CD4-positive, alpha-beta memory T cell (primary cell): ENCODE measurements at regions not wholly inside any gene's neighbourhood (a gene's known extent, or its start where the extent isn't known, plus 50 kb on each side); places are given as distances from the start of the nearest gene placed in this dataset.

Experiments
- CTCF ChIA-PET: fragments of 350-600 bp; sonication (Branson Sonifier 250); formaldehyde crosslinking; loops from one replicate; lab custom pipeline; 2021; ENCODE audit warnings: inconsistent platforms; ENCODE audit not compliant: partially characterized antibody; lab: Charles Lee
- POLR2A ChIA-PET: fragments of 350-600 bp; sonication (Branson Sonifier 250); formaldehyde crosslinking; loops from one replicate; lab custom pipeline; 2021; ENCODE audit not compliant: partially characterized antibody; lab: Charles Lee
- DNase-seq, 5 donors: peaks; one replicate each; pipeline versions ENCODE4 v3.0.0 to v3.0.0-alpha.2; 2020 to 2022; ENCODE audit warnings: mixed read lengths in 1 of 5
- H3K27ac ChIP-seq: one replicate; pipeline ENCODE4 v1.7.0; 2013; ENCODE audit warnings: low read depth, low read length
- H3K27me3 ChIP-seq: 2 replicates; pipeline ENCODE4 v1.7.0; 2013; ENCODE audit warnings: mild to moderate bottlenecking, low read length, moderate library complexity; ENCODE audit not compliant: insufficient read depth
- H3K36me3 ChIP-seq: 2 replicates; pipeline ENCODE4 v1.7.0; 2013; ENCODE audit warnings: mild to moderate bottlenecking, low read length, moderate library complexity; ENCODE audit not compliant: insufficient read depth
- H3K4me1 ChIP-seq: 2 replicates; pipeline ENCODE4 v1.7.0; 2013; ENCODE audit warnings: mild to moderate bottlenecking, low read length, moderate library complexity; ENCODE audit not compliant: insufficient read depth
- H3K4me3 ChIP-seq, 2 donors: one replicate each; pipeline ENCODE4 v1.7.0; 2013; ENCODE audit warnings: low read length in 2 of 2, mild to moderate bottlenecking in 1 of 2
- H3K9me3 ChIP-seq, 2 donors: one replicate each; pipeline ENCODE4 v1.7.0; 2013; ENCODE audit warnings: low read length in 2 of 2, control low read depth in 1 of 2; ENCODE audit not compliant: control insufficient read depth in 1 of 2
- H3K27ac Mint-ChIP-seq, 7 donors: one replicate each; pipeline ENCODE4 v1.8.0; 2020 to 2021; ENCODE audit warnings: mixed read lengths in 7 of 7, mild to moderate bottlenecking in 6 of 7, inconsistent platforms in 3 of 7, moderate library complexity in 3 of 7
- H3K27me3 Mint-ChIP-seq, 2 donors: one replicate each; pipeline ENCODE4 v1.8.0; 2020 to 2021; ENCODE audit warnings: mixed read lengths in 2 of 2
- H3K36me3 Mint-ChIP-seq, 2 donors: one replicate each; pipeline ENCODE4 v1.8.0; 2020 to 2021; ENCODE audit warnings: mixed read lengths in 2 of 2, inconsistent platforms in 1 of 2, mild to moderate bottlenecking in 1 of 2
- H3K4me1 Mint-ChIP-seq, 4 donors: one replicate each; pipeline ENCODE4 v1.8.0; 2020 to 2021; ENCODE audit warnings: mixed read lengths in 4 of 4, mild to moderate bottlenecking in 1 of 4
- H3K4me3 Mint-ChIP-seq, 8 donors: one replicate each; pipeline ENCODE4 v1.8.0; 2020 to 2021; ENCODE audit warnings: mixed read lengths in 8 of 8, mild to moderate bottlenecking in 7 of 8, moderate library complexity in 6 of 8, inconsistent platforms in 3 of 8
- H3K9me3 Mint-ChIP-seq, 8 donors: one replicate each; pipeline ENCODE4 v1.8.0; 2020 to 2021; ENCODE audit warnings: mixed read lengths in 8 of 8, mild to moderate bottlenecking in 5 of 8, inconsistent platforms in 3 of 8, moderate library complexity in 1 of 8
- intact Hi-C: fragments of 100-400 bp; cut with micrococcal nuclease; formaldehyde crosslinking; loops from one replicate; pipeline ENCODE4 v1.15.1; 2023

- Histone ChIP-seq H3K4me3 (no peak overlapping the region), H3K27ac (no peak overlapping the region), H3K4me1 (no peaks in the 10 kb centered on the region), H3K9me3 (no peaks in the 10 kb centered on the region), H3K27me3 (no peaks in the 10 kb centered on the region), H3K36me3 (no peaks in the 10 kb centered on the region)
- CTCF ChIA-PET, result no interaction called here
- DNase-seq, result no peak
- Mint-ChIP-seq H3K27ac (no peak overlapping the region), H3K4me1 (no peaks in the 10 kb centered on the region), H3K9me3 (no peaks in the 10 kb centered on the region), H3K27me3 (no peaks in the 10 kb centered on the region), H3K4me3 (no peak overlapping the region), H3K36me3 (no peaks in the 10 kb centered on the region)
- POLR2A ChIA-PET, result no interaction called here
- intact Hi-C loops, result no loop called here
These were observed 189.1 kb upstream of the SALL3 start for GRCh38 chr18:78790511-78790910.

GRCh38 chr18:78790960-78791359 is 188.7 kb upstream of the SALL3 start:
- Histone ChIP-seq H3K27ac (no peak overlapping the region), H3K4me1 (no peaks in the 10 kb centered on the region), H3K4me3 (no peak overlapping the region), H3K9me3 (no peaks in the 10 kb centered on the region), H3K27me3 (no peaks in the 10 kb centered on the region), H3K36me3 (no peaks in the 10 kb centered on the region)
- POLR2A ChIA-PET, result no interaction called here
- H3K27ac Mint-ChIP-seq, result no peak overlapping the region
- no peaks in the 10 kb centered on the region for H3K27me3 Mint-ChIP-seq
- no peak for DNase-seq
- CTCF ChIA-PET, result no interaction called here
- no peaks in the 10 kb centered on the region for H3K9me3 Mint-ChIP-seq
- H3K36me3 Mint-ChIP-seq, result no peaks in the 10 kb centered on the region
- H3K4me3 Mint-ChIP-seq, result no peak overlapping the region
- H3K4me1 Mint-ChIP-seq, result no peaks in the 10 kb centered on the region
- intact Hi-C loops, result no loop called here

GRCh38 chr18:78792094-78792493 is 187.5 kb upstream of the SALL3 start:
- DNase-seq, result no peak
- H3K4me1 Mint-ChIP-seq, result no peaks in the 10 kb centered on the region
- Histone ChIP-seq H3K27ac (no peak overlapping the region), H3K4me3 (no peak overlapping the region), H3K9me3 (no peaks in the 10 kb centered on the region), H3K27me3 (no peaks in the 10 kb centered on the region), H3K36me3 (no peaks in the 10 kb centered on the region), H3K4me1 (no peaks in the 10 kb centered on the region)
- ChIA-PET CTCF (no interaction called here), POLR2A (no interaction called here)
- intact Hi-C loops, result no loop called here
- no peak overlapping the region for H3K27ac Mint-ChIP-seq
- H3K9me3 Mint-ChIP-seq, result peaks cover 0 to 3% (median 0%) of the 10 kb centered on the region in 8 donors
- H3K36me3 Mint-ChIP-seq, result no peaks in the 10 kb centered on the region
- no peak overlapping the region for H3K4me3 Mint-ChIP-seq
- no peaks in the 10 kb centered on the region for H3K27me3 Mint-ChIP-seq

- Mint-ChIP-seq H3K9me3 (peaks cover 0 to 3% (median 0%) of the 10 kb centered on the region in 8 donors), H3K4me1 (no peaks in the 10 kb centered on the region), H3K27ac (no peak overlapping the region), H3K27me3 (no peaks in the 10 kb centered on the region), H3K36me3 (no peaks in the 10 kb centered on the region), H3K4me3 (no peak overlapping the region)
- no peaks in the 10 kb centered on the region for H3K27me3 ChIP-seq
- H3K9me3 ChIP-seq, result no peaks in the 10 kb centered on the region
- DNase-seq, result no peak
- H3K4me1 ChIP-seq, result no peaks in the 10 kb centered on the region
- no peaks in the 10 kb centered on the region for H3K36me3 ChIP-seq
- no peak overlapping the region for H3K4me3 ChIP-seq
- H3K27ac ChIP-seq, result no peak overlapping the region
- POLR2A ChIA-PET, result no interaction called here
- intact Hi-C loops, result no loop called here
- CTCF ChIA-PET, result no interaction called here
These were observed 186.9 kb upstream of the SALL3 start for GRCh38 chr18:78792736-78793135.

GRCh38 chr18:78793313-78794070 is 186.1 kb upstream of the SALL3 start:
- no peaks in the 10 kb centered on the region for H3K36me3 Mint-ChIP-seq
- no peak overlapping the region for H3K27ac Mint-ChIP-seq
- peaks cover 0 to 3% (median 0%) of the 10 kb centered on the region in 8 donors for H3K9me3 Mint-ChIP-seq
- intact Hi-C loops, result no loop called here
- Histone ChIP-seq H3K27ac (no peak overlapping the region), H3K27me3 (no peaks in the 10 kb centered on the region), H3K36me3 (no peaks in the 10 kb centered on the region), H3K4me3 (no peak overlapping the region), H3K4me1 (no peaks in the 10 kb centered on the region), H3K9me3 (no peaks in the 10 kb centered on the region)
- no peaks in the 10 kb centered on the region for H3K27me3 Mint-ChIP-seq
- CTCF ChIA-PET, result no interaction called here
- no peak overlapping the region for H3K4me3 Mint-ChIP-seq
- DNase-seq, result no peak
- POLR2A ChIA-PET, result no interaction called here
- H3K4me1 Mint-ChIP-seq, result no peaks in the 10 kb centered on the region

- Mint-ChIP-seq H3K27ac (no peak overlapping the region), H3K27me3 (no peaks in the 10 kb centered on the region), H3K4me1 (no peaks in the 10 kb centered on the region), H3K36me3 (no peaks in the 10 kb centered on the region), H3K4me3 (no peak overlapping the region), H3K9me3 (peaks cover 0 to 3% (median 0%) of the 10 kb centered on the region in 8 donors)
- no peak for DNase-seq
- Histone ChIP-seq H3K4me1 (no peaks in the 10 kb centered on the region), H3K36me3 (no peaks in the 10 kb centered on the region), H3K4me3 (no peak overlapping the region), H3K27me3 (no peaks in the 10 kb centered on the region), H3K9me3 (no peaks in the 10 kb centered on the region), H3K27ac (no peak overlapping the region)
- ChIA-PET POLR2A (no interaction called here), CTCF (no interaction called here)
- intact Hi-C loops, result no loop called here
These were observed 185.6 kb upstream of the SALL3 start for GRCh38 chr18:78794071-78794430.

- peaks cover 0 to 6% (median 0%) of the 10 kb centered on the region in 8 donors for H3K9me3 Mint-ChIP-seq
- no peaks in the 10 kb centered on the region for H3K36me3 ChIP-seq
- no peaks in the 10 kb centered on the region for H3K27me3 ChIP-seq
- H3K27ac Mint-ChIP-seq, result no peak overlapping the region
- no peak overlapping the region for H3K4me3 ChIP-seq
- no peaks in the 10 kb centered on the region for H3K36me3 Mint-ChIP-seq
- H3K4me1 ChIP-seq, result no peaks in the 10 kb centered on the region
- no peak for DNase-seq
- H3K4me3 Mint-ChIP-seq, result no peak overlapping the region
- no peaks in the 10 kb centered on the region for H3K27me3 Mint-ChIP-seq
- CTCF ChIA-PET, result no interaction called here
- intact Hi-C loops, result no loop called here
- peaks cover 0 to 2% (median 0%) of the 10 kb centered on the region in 4 donors for H3K4me1 Mint-ChIP-seq
- POLR2A ChIA-PET, result no interaction called here
- no peaks in the 10 kb centered on the region for H3K9me3 ChIP-seq
- no peak overlapping the region for H3K27ac ChIP-seq
These were observed 182.7 kb upstream of the SALL3 start for GRCh38 chr18:78796693-78797455.
